ENCODE measurements at regions not wholly inside any gene's neighbourhood (a gene's known extent, or its start where the extent isn't known, plus 50 kb on each side); places are given as distances from the start of the nearest gene placed in this dataset.

DNA sequence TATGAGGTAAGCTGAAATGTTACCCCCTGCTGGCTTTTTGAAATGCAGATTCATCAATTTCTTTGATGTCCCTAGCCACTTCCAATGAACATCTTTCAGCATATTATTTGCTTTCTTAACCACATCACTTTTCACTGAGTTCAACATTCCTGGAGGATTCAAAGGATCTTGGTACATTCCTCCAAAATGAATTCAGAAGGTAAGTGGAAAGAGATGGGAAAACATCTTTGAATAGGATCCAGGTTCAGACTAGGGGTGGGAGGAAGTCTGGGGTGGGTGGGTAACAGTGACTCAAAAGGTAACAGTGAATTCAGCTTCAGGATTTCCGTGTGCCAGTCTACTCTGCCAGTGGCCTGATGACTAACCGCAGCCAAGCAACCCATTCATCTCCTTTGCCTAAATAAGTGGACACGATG lies 180.7 kb downstream of the ZC3H11B start:
- Histone ChIP-seq H3K27ac (ENCODE audit: low read depth in 2 of 2, low read length in 1 of 2) (no peak overlapping the region), H3K27me3 (ENCODE audit: control insufficient read depth in 1 of 2, insufficient read depth in 2 of 2, low read length in 2 of 2) (no peaks in the 10 kb centered on the region), H3K9me3 (ENCODE audit: control insufficient read depth in 2 of 2, insufficient read depth in 1 of 2, low read depth in 1 of 2, low read length in 1 of 2) (no peaks in the 10 kb centered on the region), H3K4me1 (ENCODE audit: control insufficient read depth in 2 of 2, insufficient read depth in 2 of 2, low read length in 1 of 2) (no peaks in the 10 kb centered on the region), H3K4me3 (ENCODE audit: low read depth in 1 of 2, low read length in 2 of 2) (no peak overlapping the region), H3K36me3 (ENCODE audit: control insufficient read depth in 2 of 2, insufficient read depth in 2 of 2, low read length in 1 of 2) (no peaks in the 10 kb centered on the region)
- WGBS, 2 donors, result 62 to 63% methylated on average over 3 of the region's 3 CpGs

DNA sequence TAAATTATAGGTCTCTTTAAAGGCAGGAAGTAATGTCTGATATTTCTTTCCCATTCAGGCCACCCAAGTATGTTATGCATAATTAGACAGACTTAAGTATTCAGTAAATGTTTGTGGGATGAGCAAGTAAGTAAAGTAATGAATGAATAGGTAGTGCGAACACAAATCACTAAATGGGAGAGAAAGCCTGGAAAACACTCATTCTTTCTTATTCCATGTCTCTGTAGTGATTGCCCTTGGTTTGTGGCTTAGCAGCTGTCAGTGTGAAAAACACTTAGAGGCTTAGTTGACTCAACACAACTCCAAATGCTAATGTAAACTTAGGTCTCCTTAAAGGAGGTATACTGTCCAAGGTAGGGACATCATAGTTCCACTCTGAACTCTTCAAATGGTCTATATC lies 182.5 kb downstream of the ZC3H11B start:
- no peaks in the 10 kb centered on the region for H3K4me1 ChIP-seq (ENCODE audit: control insufficient read depth in 2 of 2, insufficient read depth in 2 of 2, low read length in 1 of 2)
- no peak overlapping the region for H3K27ac ChIP-seq (ENCODE audit: low read depth in 2 of 2, low read length in 1 of 2)
- no peaks in the 10 kb centered on the region for H3K9me3 ChIP-seq (ENCODE audit: control insufficient read depth in 2 of 2, insufficient read depth in 1 of 2, low read depth in 1 of 2, low read length in 1 of 2)
- WGBS, 2 donors, result 92 to 97% methylated on average over 1 of the region's 1 CpG
- no peak overlapping the region for H3K4me3 ChIP-seq (ENCODE audit: low read depth in 1 of 2, low read length in 2 of 2)
- H3K36me3 ChIP-seq (ENCODE audit: control insufficient read depth in 2 of 2, insufficient read depth in 2 of 2, low read length in 1 of 2), result no peaks in the 10 kb centered on the region
- no peaks in the 10 kb centered on the region for H3K27me3 ChIP-seq (ENCODE audit: control insufficient read depth in 1 of 2, insufficient read depth in 2 of 2, low read length in 2 of 2)

- H3K36me3 ChIP-seq (ENCODE audit: control insufficient read depth in 2 of 2, insufficient read depth in 2 of 2, low read length in 1 of 2), result no peaks in the 10 kb centered on the region
- H3K4me1 ChIP-seq (ENCODE audit: control insufficient read depth in 2 of 2, insufficient read depth in 2 of 2, low read length in 1 of 2), result no peaks in the 10 kb centered on the region
- no peaks in the 10 kb centered on the region for H3K27me3 ChIP-seq (ENCODE audit: control insufficient read depth in 1 of 2, insufficient read depth in 2 of 2, low read length in 2 of 2)
- no peak overlapping the region for H3K4me3 ChIP-seq (ENCODE audit: low read depth in 1 of 2, low read length in 2 of 2)
- no peak overlapping the region for H3K27ac ChIP-seq (ENCODE audit: low read depth in 2 of 2, low read length in 1 of 2)
- 82% methylated on average over 5 of the region's 5 CpGs for WGBS, 2 donors
- no peaks in the 10 kb centered on the region for H3K9me3 ChIP-seq (ENCODE audit: control insufficient read depth in 2 of 2, insufficient read depth in 1 of 2, low read depth in 1 of 2, low read length in 1 of 2)
Observed at GRCh38 chr1:219428651-219429050, 184.3 kb downstream of the ZC3H11B start.

DNA sequence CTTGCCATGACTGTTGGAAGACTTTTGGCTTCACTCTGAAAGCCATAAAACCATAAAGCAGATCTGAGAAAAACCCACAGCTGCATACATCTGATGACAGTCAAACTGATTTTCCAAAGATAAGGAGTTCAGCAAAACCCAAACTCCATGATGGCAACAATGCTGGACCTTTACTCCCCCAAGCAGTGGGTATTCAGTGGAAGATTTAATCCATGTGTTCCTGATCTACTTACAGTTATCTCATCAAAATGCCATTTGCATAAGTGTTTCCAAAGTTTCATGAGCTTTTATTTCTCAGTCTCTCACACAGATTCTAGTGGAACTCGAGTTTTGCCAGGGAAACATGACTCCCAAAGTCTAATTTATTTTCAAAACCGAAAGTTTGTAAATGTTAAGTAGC lies 184.9 kb downstream of the ZC3H11B start:
- H3K36me3 ChIP-seq (ENCODE audit: control insufficient read depth in 2 of 2, insufficient read depth in 2 of 2, low read length in 1 of 2), result no peaks in the 10 kb centered on the region
- H3K27ac ChIP-seq (ENCODE audit: low read depth in 2 of 2, low read length in 1 of 2), result no peak overlapping the region
- WGBS, 2 donors, result 59 to 61% methylated on average over 2 of the region's 2 CpGs
- H3K27me3 ChIP-seq (ENCODE audit: control insufficient read depth in 1 of 2, insufficient read depth in 2 of 2, low read length in 2 of 2), result no peaks in the 10 kb centered on the region
- H3K4me3 ChIP-seq (ENCODE audit: low read depth in 1 of 2, low read length in 2 of 2), result no peak overlapping the region
- no peaks in the 10 kb centered on the region for H3K9me3 ChIP-seq (ENCODE audit: control insufficient read depth in 2 of 2, insufficient read depth in 1 of 2, low read depth in 1 of 2, low read length in 1 of 2)
- no peaks in the 10 kb centered on the region for H3K4me1 ChIP-seq (ENCODE audit: control insufficient read depth in 2 of 2, insufficient read depth in 2 of 2, low read length in 1 of 2)

DNA sequence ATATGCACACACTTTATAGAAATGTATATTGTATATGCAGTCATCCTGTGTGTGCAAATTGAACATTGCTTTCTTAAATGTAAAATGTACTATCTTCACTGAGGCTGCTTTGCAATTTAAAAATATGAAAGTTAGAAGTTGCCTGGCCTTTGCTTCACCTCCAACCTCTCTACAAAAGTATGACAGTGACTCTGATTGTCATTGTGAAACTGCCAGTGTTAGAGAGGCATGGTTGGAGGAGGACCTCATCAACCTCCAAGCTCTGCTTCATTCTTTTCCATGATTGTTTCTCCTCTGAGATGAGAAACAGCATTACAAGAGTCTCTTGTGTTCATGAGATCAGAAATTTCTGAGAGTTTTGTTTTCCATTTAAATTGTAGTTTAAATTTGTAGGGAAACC lies 185.5 kb downstream of the ZC3H11B start:
- Histone ChIP-seq H3K4me3 (ENCODE audit: low read depth in 1 of 2, low read length in 2 of 2) (no peak overlapping the region), H3K9me3 (ENCODE audit: control insufficient read depth in 2 of 2, insufficient read depth in 1 of 2, low read depth in 1 of 2, low read length in 1 of 2) (no peaks in the 10 kb centered on the region), H3K36me3 (ENCODE audit: control insufficient read depth in 2 of 2, insufficient read depth in 2 of 2, low read length in 1 of 2) (no peaks in the 10 kb centered on the region), H3K27ac (ENCODE audit: low read depth in 2 of 2, low read length in 1 of 2) (no peak overlapping the region), H3K4me1 (ENCODE audit: control insufficient read depth in 2 of 2, insufficient read depth in 2 of 2, low read length in 1 of 2) (no peaks in the 10 kb centered on the region), H3K27me3 (ENCODE audit: control insufficient read depth in 1 of 2, insufficient read depth in 2 of 2, low read length in 2 of 2) (no peaks in the 10 kb centered on the region)

GRCh38 chr1:219422811-219423598 lies 189.9 kb downstream of the ZC3H11B start:
- Histone ChIP-seq H3K4me3 (ENCODE audit: low read depth in 1 of 2, low read length in 2 of 2) (no peak overlapping the region), H3K27ac (ENCODE audit: low read depth in 2 of 2, low read length in 1 of 2) (no peak overlapping the region), H3K4me1 (ENCODE audit: control insufficient read depth in 2 of 2, insufficient read depth in 2 of 2, low read length in 1 of 2) (no peaks in the 10 kb centered on the region), H3K9me3 (ENCODE audit: control insufficient read depth in 2 of 2, insufficient read depth in 1 of 2, low read depth in 1 of 2, low read length in 1 of 2) (no peaks in the 10 kb centered on the region), H3K27me3 (ENCODE audit: control insufficient read depth in 1 of 2, insufficient read depth in 2 of 2, low read length in 2 of 2) (no peaks in the 10 kb centered on the region), H3K36me3 (ENCODE audit: control insufficient read depth in 2 of 2, insufficient read depth in 2 of 2, low read length in 1 of 2) (no peaks in the 10 kb centered on the region)
- 81 to 83% methylated on average over 4 of the region's 4 CpGs for WGBS, 2 donors

DNA sequence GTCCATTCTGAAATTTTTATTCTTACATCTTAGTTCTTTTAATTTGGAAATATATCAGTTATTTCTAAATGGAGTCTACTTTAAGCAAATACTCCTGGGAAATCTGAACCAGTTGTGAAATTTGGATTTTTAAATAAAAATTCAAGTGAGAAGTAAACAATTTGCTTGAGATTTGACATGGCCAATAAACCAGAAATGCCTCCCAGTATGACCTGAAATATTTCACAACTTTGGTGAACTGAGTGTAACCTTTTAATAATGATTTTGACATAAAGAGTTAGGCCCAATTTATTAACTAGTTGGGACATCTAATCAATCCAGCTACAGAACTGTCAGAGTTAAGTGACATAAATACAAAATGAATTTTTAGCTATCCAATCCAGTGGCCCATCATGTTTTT lies 192.0 kb downstream of the ZC3H11B start:
- H3K36me3 ChIP-seq (ENCODE audit: control insufficient read depth in 2 of 2, insufficient read depth in 2 of 2, low read length in 1 of 2), result no peaks in the 10 kb centered on the region
- no peaks in the 10 kb centered on the region for H3K4me1 ChIP-seq (ENCODE audit: control insufficient read depth in 2 of 2, insufficient read depth in 2 of 2, low read length in 1 of 2)
- H3K9me3 ChIP-seq (ENCODE audit: control insufficient read depth in 2 of 2, insufficient read depth in 1 of 2, low read depth in 1 of 2, low read length in 1 of 2), result no peaks in the 10 kb centered on the region
- H3K27ac ChIP-seq (ENCODE audit: low read depth in 2 of 2, low read length in 1 of 2), result no peak overlapping the region
- no peak overlapping the region for H3K4me3 ChIP-seq (ENCODE audit: low read depth in 1 of 2, low read length in 2 of 2)
- no peaks in the 10 kb centered on the region for H3K27me3 ChIP-seq (ENCODE audit: control insufficient read depth in 1 of 2, insufficient read depth in 2 of 2, low read length in 2 of 2)

DNA sequence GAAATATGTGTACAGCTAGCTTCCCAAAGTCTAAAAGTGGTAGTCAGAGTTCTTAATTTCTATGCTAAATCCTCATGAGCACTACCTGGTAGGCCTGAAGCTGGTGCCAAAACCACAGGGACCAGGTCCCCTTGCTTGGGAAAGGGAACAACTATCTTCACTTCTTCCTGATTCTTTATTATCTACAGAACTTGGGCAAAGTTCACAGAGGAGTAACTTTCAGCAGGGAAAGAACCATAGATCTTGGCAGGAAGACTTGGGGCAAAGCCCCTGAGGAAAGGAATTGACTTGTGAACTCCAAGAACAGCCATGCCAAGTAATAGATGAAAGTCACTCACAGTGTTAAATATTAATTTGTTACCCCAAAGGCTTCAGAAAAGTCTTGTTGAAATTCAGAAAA lies 193.0 kb downstream of the ZC3H11B start:
- no peak overlapping the region for H3K27ac ChIP-seq (ENCODE audit: low read depth in 2 of 2, low read length in 1 of 2)
- H3K27me3 ChIP-seq (ENCODE audit: control insufficient read depth in 1 of 2, insufficient read depth in 2 of 2, low read length in 2 of 2), result no peaks in the 10 kb centered on the region
- no peaks in the 10 kb centered on the region for H3K36me3 ChIP-seq (ENCODE audit: control insufficient read depth in 2 of 2, insufficient read depth in 2 of 2, low read length in 1 of 2)
- H3K9me3 ChIP-seq (ENCODE audit: control insufficient read depth in 2 of 2, insufficient read depth in 1 of 2, low read depth in 1 of 2, low read length in 1 of 2), result no peaks in the 10 kb centered on the region
- H3K4me3 ChIP-seq (ENCODE audit: low read depth in 1 of 2, low read length in 2 of 2), result no peak overlapping the region
- H3K4me1 ChIP-seq (ENCODE audit: control insufficient read depth in 2 of 2, insufficient read depth in 2 of 2, low read length in 1 of 2), result no peaks in the 10 kb centered on the region

GRCh38 chr1:219419065-219419464 lies 193.8 kb downstream of the ZC3H11B start:
- Histone ChIP-seq H3K27ac (ENCODE audit: low read depth in 2 of 2, low read length in 1 of 2) (no peak overlapping the region), H3K4me3 (ENCODE audit: low read depth in 1 of 2, low read length in 2 of 2) (no peak overlapping the region), H3K27me3 (ENCODE audit: control insufficient read depth in 1 of 2, insufficient read depth in 2 of 2, low read length in 2 of 2) (no peaks in the 10 kb centered on the region), H3K9me3 (ENCODE audit: control insufficient read depth in 2 of 2, insufficient read depth in 1 of 2, low read depth in 1 of 2, low read length in 1 of 2) (no peaks in the 10 kb centered on the region), H3K36me3 (ENCODE audit: control insufficient read depth in 2 of 2, insufficient read depth in 2 of 2, low read length in 1 of 2) (no peaks in the 10 kb centered on the region), H3K4me1 (ENCODE audit: control insufficient read depth in 2 of 2, insufficient read depth in 2 of 2, low read length in 1 of 2) (no peaks in the 10 kb centered on the region)
- 67 to 79% methylated on average over 1 of the region's 1 CpG for WGBS, 2 donors

DNA sequence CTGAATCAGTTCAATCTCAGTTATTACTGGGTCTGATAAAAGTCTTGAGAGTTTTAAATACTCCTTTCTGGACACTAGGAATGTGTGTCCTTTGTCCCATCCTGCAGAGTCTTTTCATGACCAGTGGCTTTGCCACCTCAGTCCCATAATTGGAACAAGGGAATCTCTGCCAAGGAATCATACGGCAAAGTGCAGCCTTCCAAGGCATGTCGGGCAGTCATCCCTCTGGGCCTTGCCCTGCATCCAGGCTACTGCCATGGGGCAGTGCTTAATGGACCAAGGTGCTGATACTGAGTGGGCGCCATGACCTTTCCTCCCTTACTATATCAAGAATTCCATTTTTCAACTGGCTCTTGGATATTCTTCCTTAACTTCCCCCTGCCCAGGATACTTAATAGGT lies 195.3 kb downstream of the ZC3H11B start:
- no peaks in the 10 kb centered on the region for H3K36me3 ChIP-seq (ENCODE audit: control insufficient read depth in 2 of 2, insufficient read depth in 2 of 2, low read length in 1 of 2)
- no peaks in the 10 kb centered on the region for H3K27me3 ChIP-seq (ENCODE audit: control insufficient read depth in 1 of 2, insufficient read depth in 2 of 2, low read length in 2 of 2)
- 89 to 90% methylated on average over 3 of the region's 3 CpGs for WGBS, 2 donors
- no peak overlapping the region for H3K4me3 ChIP-seq (ENCODE audit: low read depth in 1 of 2, low read length in 2 of 2)
- no peak overlapping the region for H3K27ac ChIP-seq (ENCODE audit: low read depth in 2 of 2, low read length in 1 of 2)
- no peaks in the 10 kb centered on the region for H3K9me3 ChIP-seq (ENCODE audit: control insufficient read depth in 2 of 2, insufficient read depth in 1 of 2, low read depth in 1 of 2, low read length in 1 of 2)
- no peaks in the 10 kb centered on the region for H3K4me1 ChIP-seq (ENCODE audit: control insufficient read depth in 2 of 2, insufficient read depth in 2 of 2, low read length in 1 of 2)
